ENCODE measurements at regions not wholly inside any gene's neighbourhood (a gene's known extent, or its start where the extent isn't known, plus 50 kb on each side); places are given as distances from the start of the nearest gene placed in this dataset.

- Mint-ChIP-seq H3K36me3 (no peaks in the 10 kb centered on the region), H3K27me3 (ENCODE audit: low read depth) (no peaks in the 10 kb centered on the region; the same call in 1 of the 2 replicates), H3K27ac (no peak overlapping the region), H3K9me3 (no peaks in the 10 kb centered on the region), H3K4me1 (no peaks in the 10 kb centered on the region), H3K4me3 (no peak overlapping the region)
- TF ChIP-seq NFE2L1 (CRISPR knock-in tag; IDR thresholded peaks at IDR 0.05) (no peak), CDX4 (CRISPR knock-in tag; IDR thresholded peaks at IDR 0.05; ENCODE audit: borderline replicate concordance) (no peak), NFYB (CRISPR knock-in tag; conservative IDR thresholded peaks at IDR 0.05; ENCODE audit: low read depth) (no peak), E2F1 (CRISPR knock-in tag; IDR thresholded peaks at IDR 0.05) (no peak), ZNF532 (CRISPR knock-in tag; IDR thresholded peaks at IDR 0.05; ENCODE audit: borderline replicate concordance) (no peak), IRF2 (CRISPR knock-in tag; IDR thresholded peaks at IDR 0.05; ENCODE audit: borderline replicate concordance, low read depth) (no peak), PREB (CRISPR knock-in tag; IDR thresholded peaks at IDR 0.05; ENCODE audit: borderline replicate concordance) (no peak), NR3C1 (CRISPR knock-in tag; conservative IDR thresholded peaks at IDR 0.05; ENCODE audit: low read depth) (no peak), STAT6 (CRISPR knock-in tag; conservative IDR thresholded peaks at IDR 0.05; ENCODE audit: low read depth) (no peak), ZBTB43 (CRISPR knock-in tag; IDR thresholded peaks at IDR 0.05) (no peak), ATF6 (CRISPR knock-in tag; IDR thresholded peaks at IDR 0.05) (no peak), HMGA2 (CRISPR knock-in tag; IDR thresholded peaks at IDR 0.05) (no peak), ZMAT4 (CRISPR knock-in tag; IDR thresholded peaks at IDR 0.05) (no peak), ZNF232 (CRISPR knock-in tag; IDR thresholded peaks at IDR 0.05) (no peak)
- ChIA-PET POLR2A (no interaction called here), CTCF (no interaction called here)
- DNase-seq (ENCODE audit: low spot score) (no peak), ATAC-seq (no peak)
These were observed 180.5 kb upstream of the RASGRP1 start for GRCh38 chr15:38745126-38745525.
